ENCODE measurements at regions not wholly inside any gene's neighbourhood (a gene's known extent, or its start where the extent isn't known, plus 50 kb on each side); places are given as distances from the start of the nearest gene placed in this dataset.

DNA sequence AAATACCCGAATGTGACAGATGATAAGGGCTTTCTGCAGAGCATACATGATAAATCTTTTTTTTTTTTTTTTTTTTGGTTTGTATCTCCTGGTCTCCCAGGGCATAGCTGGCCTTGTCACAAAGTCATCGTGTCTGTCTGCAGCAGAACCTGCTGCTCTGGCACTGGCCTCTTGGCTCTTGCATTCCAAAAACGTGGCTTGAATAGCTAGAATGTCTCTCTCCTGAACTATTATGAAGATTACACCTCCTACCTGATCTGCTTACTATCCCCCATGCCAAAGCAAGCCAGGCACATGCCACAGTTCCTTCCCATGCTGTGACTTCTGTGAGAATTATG, 50.4 kb upstream of the SCRG1 start:
- TF ChIP-seq, protein P1, sequence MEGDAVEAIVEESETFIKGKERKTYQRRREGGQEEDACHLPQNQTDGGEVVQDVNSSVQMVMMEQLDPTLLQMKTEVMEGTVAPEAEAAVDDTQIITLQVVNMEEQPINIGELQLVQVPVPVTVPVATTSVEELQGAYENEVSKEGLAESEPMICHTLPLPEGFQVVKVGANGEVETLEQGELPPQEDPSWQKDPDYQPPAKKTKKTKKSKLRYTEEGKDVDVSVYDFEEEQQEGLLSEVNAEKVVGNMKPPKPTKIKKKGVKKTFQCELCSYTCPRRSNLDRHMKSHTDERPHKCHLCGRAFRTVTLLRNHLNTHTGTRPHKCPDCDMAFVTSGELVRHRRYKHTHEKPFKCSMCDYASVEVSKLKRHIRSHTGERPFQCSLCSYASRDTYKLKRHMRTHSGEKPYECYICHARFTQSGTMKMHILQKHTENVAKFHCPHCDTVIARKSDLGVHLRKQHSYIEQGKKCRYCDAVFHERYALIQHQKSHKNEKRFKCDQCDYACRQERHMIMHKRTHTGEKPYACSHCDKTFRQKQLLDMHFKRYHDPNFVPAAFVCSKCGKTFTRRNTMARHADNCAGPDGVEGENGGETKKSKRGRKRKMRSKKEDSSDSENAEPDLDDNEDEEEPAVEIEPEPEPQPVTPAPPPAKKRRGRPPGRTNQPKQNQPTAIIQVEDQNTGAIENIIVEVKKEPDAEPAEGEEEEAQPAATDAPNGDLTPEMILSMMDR (conservative IDR thresholded peaks at IDR 0.05; ENCODE audit: low read length) = no peak
- no peak for TF ChIP-seq EZH2phosphoT487 (IDR thresholded peaks at IDR 0.05; ENCODE audit: borderline replicate concordance, low read depth, low read length)

Data from OCI-LY7 (cell line).